ENCODE measurements at regions not wholly inside any gene's neighbourhood (a gene's known extent, or its start where the extent isn't known, plus 50 kb on each side); places are given as distances from the start of the nearest gene placed in this dataset.

- no peak for TF ChIP-seq SRF (IDR thresholded peaks at IDR 0.05; ENCODE audit: low read depth)
- no peak for TF ChIP-seq CTCF (IDR thresholded peaks at IDR 0.05 in 2 of 3, conservative IDR thresholded peaks at IDR 0.05 in 1 of 3; ENCODE audit: borderline replicate concordance in 1 of 3, insufficient read depth in 1 of 3, low read depth in 2 of 3, low read length in 2 of 3)
- no peak for TF ChIP-seq EZH2 (IDR thresholded peaks at IDR 0.05)
- TF ChIP-seq EZH2phosphoT487 (IDR thresholded peaks at IDR 0.05; ENCODE audit: borderline replicate concordance): no peak
- TF ChIP-seq ZBTB33 (IDR thresholded peaks at IDR 0.05; ENCODE audit: extremely low read depth, insufficient replicate concordance, low read length): no peak
- TF ChIP-seq SP1 (IDR thresholded peaks at IDR 0.05; ENCODE audit: low read depth): no peak
- TF ChIP-seq YY1 (IDR thresholded peaks at IDR 0.05; ENCODE audit: extremely low read depth, insufficient replicate concordance, low read depth, low read length): no peak
- TF ChIP-seq POLR2AphosphoS5 (IDR thresholded peaks at IDR 0.05; ENCODE audit: low read depth, low read length): no peak
- TF ChIP-seq JUND (IDR thresholded peaks at IDR 0.05): no peak
Observed at GRCh38 chrX:23114241-23114640, 114.5 kb downstream of the DDX53 start.
